A549 (cell line): ENCODE measurements at regions not wholly inside any gene's neighbourhood (a gene's known extent, or its start where the extent isn't known, plus 50 kb on each side); places are given as distances from the start of the nearest gene placed in this dataset.

Source experiments
- ATAC-seq, 2 experiments: fragments of 200-7000 bp in 1 of 2; fragments of >200 bp in 1 of 2; cut with Nextera tagmentation in 1 of 2; cut with Tn5 transposase in 1 of 2; 3 replicates each; pipeline versions ENCODE4 v1.8.0 to v1.9.1; 2018 to 2020; ENCODE audit warnings: mild to moderate bottlenecking in 1 of 2, moderate library complexity in 1 of 2
- CTCF ChIA-PET: fragments of 300-600 bp; sonication (Branson Sonifier 250); formaldehyde crosslinking; extraction: SDS; loops from one replicate; lab custom pipeline; 2021; ENCODE audit warnings: antibody characterized with exemption, inconsistent platforms; lab: Yijun Ruan, JAX
- POLR2A ChIA-PET: fragments of 350-600 bp; formaldehyde crosslinking; extraction: SDS; loops from one replicate; lab custom pipeline; 2021; ENCODE audit warnings: antibody characterized with exemption, inconsistent platforms; lab: Yijun Ruan, JAX
- DNase-seq, 2 experiments: peaks; one replicate each; pipeline versions ENCODE4 v3.0.0 to v3.0.0-alpha.2; 2011 to 2016; ENCODE audit warnings: low read depth in 1 of 2, low spot score in 1 of 2
- FAIRE-seq: peaks from 2 replicates; lab custom pipeline; 2011; peaks lifted over from hg19 to GRCh38; lab: Jason Lieb, UNC
- H3K27ac ChIP-seq, 2 experiments: fragments of >200 bp; sonication (Bioruptor Twin); formaldehyde crosslinking; 3 replicates each; pipeline ENCODE4 v1.5.1; 2016 to 2017
- H3K4me1 ChIP-seq: fragments of >200 bp; sonication (Bioruptor Twin); formaldehyde crosslinking; 3 replicates; pipeline ENCODE4 v1.6.1; 2016
- H3K4me2 ChIP-seq: fragments of >200 bp; sonication (Bioruptor Twin); formaldehyde crosslinking; 3 replicates; pipeline ENCODE4 v1.6.1; 2016
- H3K4me3 ChIP-seq: fragments of >200 bp; sonication (Bioruptor Twin); formaldehyde crosslinking; 3 replicates; pipeline ENCODE4 v1.5.1; 2016
- H3K9me3 ChIP-seq: fragments of >200 bp; sonication (Bioruptor Twin); formaldehyde crosslinking; 3 replicates; pipeline ENCODE4 v1.6.1; 2016
- ATOH8 ChIP-seq: fragments of 250-450 bp; sonication (Bioruptor Pico); IDR thresholded peaks from 2 replicates; pipeline ENCODE4 v1.5.0; 2020; ENCODE audit warnings: low read depth, mild to moderate bottlenecking, moderate library complexity
- CBX2 ChIP-seq: fragments of 200-600 bp; sonication (generic); IDR thresholded peaks from 2 replicates; pipeline ENCODE4 v1.6.1; 2016; ENCODE audit warnings: low read depth, mild to moderate bottlenecking, borderline replicate concordance
- CEBPB ChIP-seq, 2 experiments: fragments of >200 bp in 1 of 2; sonication (Bioruptor Twin) in 1 of 2; formaldehyde crosslinking in 1 of 2; IDR thresholded peaks; 2 replicates each; pipeline ENCODE4 v1.6.1; 2012 to 2016
- CHD2 ChIP-seq: fragments of 150-350 bp; IDR thresholded peaks from 2 replicates; pipeline ENCODE4 v1.6.1; 2014; ENCODE audit warnings: low read length; ENCODE audit not compliant: partially characterized antibody
- CTCF ChIP-seq: fragments of >200 bp; sonication (Bioruptor Twin); formaldehyde crosslinking; IDR thresholded peaks from 3 replicates; pipeline ENCODE4 v1.5.1; 2016
- EP300 ChIP-seq, 2 experiments: fragments of >200 bp; sonication (Bioruptor Twin); formaldehyde crosslinking; IDR thresholded peaks; 2 replicates in 1 of 2; 3 replicates in 1 of 2; pipeline ENCODE4 v1.6.1; 2016 to 2017
- FOSL2 ChIP-seq, 2 experiments: fragments of 450-650 bp in 1 of 2; fragments of >200 bp in 1 of 2; sonication (Bioruptor Twin) in 1 of 2; formaldehyde crosslinking; IDR thresholded peaks; 2 replicates each; pipeline versions ENCODE4 v1.5.0 to v1.6.1; 2016 to 2020; ENCODE audit warnings: mild to moderate bottlenecking in 1 of 2, moderate library complexity in 1 of 2
- HDAC2 ChIP-seq: fragments of 200-600 bp; sonication (generic); IDR thresholded peaks from 2 replicates; pipeline ENCODE4 v1.6.1; 2016
- HOXA7 ChIP-seq: fragments of 250-450 bp; sonication (Bioruptor Pico); IDR thresholded peaks from 2 replicates; pipeline ENCODE4 v1.5.0; 2020; ENCODE audit warnings: mild to moderate bottlenecking, moderate library complexity
- JUNB ChIP-seq: fragments of >200 bp; sonication (Bioruptor Twin); formaldehyde crosslinking; IDR thresholded peaks from 2 replicates; pipeline ENCODE4 v1.6.1; 2016
- KDM1A ChIP-seq: fragments of 200-600 bp; sonication (generic); IDR thresholded peaks from 2 replicates; pipeline ENCODE4 v1.6.1; 2016; ENCODE audit warnings: low read depth, mild to moderate bottlenecking
- MAX ChIP-seq: IDR thresholded peaks from 2 replicates; pipeline ENCODE4 v1.6.1; 2012
- MAZ ChIP-seq: fragments of 150-350 bp; IDR thresholded peaks from 2 replicates; pipeline ENCODE4 v1.6.1; 2014; ENCODE audit warnings: antibody characterized with exemption, low read depth, low read length, borderline replicate concordance
- NFE2L2 ChIP-seq: fragments of 150-350 bp; conservative IDR thresholded peaks from 2 replicates; pipeline ENCODE4 v1.6.1; 2014; ENCODE audit warnings: low read length
- NPAS2 ChIP-seq: fragments of 250-450 bp; sonication (Bioruptor Pico); IDR thresholded peaks from 2 replicates; pipeline ENCODE4 v1.8.0; 2022; ENCODE audit warnings: mild to moderate bottlenecking, moderate library complexity, borderline replicate concordance
- NR3C1 ChIP-seq: fragments of >200 bp; sonication (Bioruptor Twin); formaldehyde crosslinking; IDR thresholded peaks from 3 replicates; pipeline ENCODE4 v1.6.1; 2017
- PHF8 ChIP-seq: fragments of 200-600 bp; sonication (generic); IDR thresholded peaks from 2 replicates; pipeline ENCODE4 v1.6.1; 2016; ENCODE audit warnings: low read depth, mild to moderate bottlenecking, antibody characterized with exemption, moderate library complexity, borderline replicate concordance
- POLR2A ChIP-seq: IDR thresholded peaks from 2 replicates; pipeline ENCODE4 v1.6.1; 2012; ENCODE audit warnings: mild to moderate bottlenecking, low read length
- RCOR1 ChIP-seq: fragments of 150-350 bp; IDR thresholded peaks from 2 replicates; pipeline ENCODE4 v1.6.1; 2014; ENCODE audit warnings: antibody characterized with exemption, low read length, low read depth
- RNF2 ChIP-seq: fragments of 200-600 bp; sonication (generic); IDR thresholded peaks from 2 replicates; pipeline ENCODE4 v1.6.1; 2016; ENCODE audit warnings: low read depth, mild to moderate bottlenecking, antibody characterized with exemption, moderate library complexity, borderline replicate concordance
- SMC3 ChIP-seq: fragments of >200 bp; sonication (Bioruptor Twin); formaldehyde crosslinking; IDR thresholded peaks from 3 replicates; pipeline ENCODE4 v1.6.1; 2018; ENCODE audit warnings: inconsistent platforms
- TP53 ChIP-seq: fragments of 250-450 bp; sonication (Bioruptor Pico); IDR thresholded peaks from 2 replicates; pipeline ENCODE4 v1.5.0; 2021; ENCODE audit warnings: mild to moderate bottlenecking, moderate library complexity
- USF2 ChIP-seq: fragments of 450-650 bp; IDR thresholded peaks from 2 replicates; pipeline ENCODE4 v1.6.1; 2014; ENCODE audit warnings: antibody characterized with exemption
- ZFP36 ChIP-seq: fragments of 450-650 bp; IDR thresholded peaks from 2 replicates; pipeline ENCODE4 v1.6.1; 2014; ENCODE audit warnings: borderline replicate concordance; ENCODE audit not compliant: partially characterized antibody
- WGBS: methylation state at CpG from one replicate; pipeline ENCODE4 v1.1.6; 2017; ENCODE audit errors: missing lambda C conversion rate; 5-methylcytosine and 5-hydroxymethylcytosine counted together
- TF ChIP-seq, protein P1 (sequence below): fragments of 150-350 bp; IDR thresholded peaks from 2 replicates; pipeline ENCODE4 v1.6.1; 2014; ENCODE audit warnings: low read depth, mild to moderate bottlenecking, low read length
- TF ChIP-seq, protein P2 (sequence below): fragments of 250-450 bp; sonication (Bioruptor Pico); IDR thresholded peaks from 2 replicates; pipeline ENCODE4 v1.5.0; 2021; ENCODE audit warnings: mild to moderate bottlenecking, moderate library complexity, borderline replicate concordance

- ATAC-seq (no peak), FAIRE-seq (no peak), DNase-seq (no peak)
- Histone ChIP-seq H3K4me3 (no peak overlapping the region), H3K27ac (no peak overlapping the region), H3K9me3 (no peaks in the 10 kb centered on the region), H3K4me2 (no peak overlapping the region), H3K4me1 (no peaks in the 10 kb centered on the region)
- 12% methylated on average over 4 of the region's 4 CpGs for WGBS
- ChIA-PET POLR2A (no interaction called here), CTCF (interaction anchor here (1.5 kb wide), 1 partner anchor 673 kb away, joined by 3 read pairs; the partner anchor contains the start of gene MYO1D)
- no peak for TF ChIP-seq JUNB
- no peak for TF ChIP-seq TP53 (CRISPR knock-in tag)
- TF ChIP-seq, protein P1, sequence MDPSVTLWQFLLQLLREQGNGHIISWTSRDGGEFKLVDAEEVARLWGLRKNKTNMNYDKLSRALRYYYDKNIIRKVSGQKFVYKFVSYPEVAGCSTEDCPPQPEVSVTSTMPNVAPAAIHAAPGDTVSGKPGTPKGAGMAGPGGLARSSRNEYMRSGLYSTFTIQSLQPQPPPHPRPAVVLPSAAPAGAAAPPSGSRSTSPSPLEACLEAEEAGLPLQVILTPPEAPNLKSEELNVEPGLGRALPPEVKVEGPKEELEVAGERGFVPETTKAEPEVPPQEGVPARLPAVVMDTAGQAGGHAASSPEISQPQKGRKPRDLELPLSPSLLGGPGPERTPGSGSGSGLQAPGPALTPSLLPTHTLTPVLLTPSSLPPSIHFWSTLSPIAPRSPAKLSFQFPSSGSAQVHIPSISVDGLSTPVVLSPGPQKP, result no peak
These were observed 257.2 kb upstream of the ASIC2 start for GRCh38 chr17:33550261-33550660.

DNA sequence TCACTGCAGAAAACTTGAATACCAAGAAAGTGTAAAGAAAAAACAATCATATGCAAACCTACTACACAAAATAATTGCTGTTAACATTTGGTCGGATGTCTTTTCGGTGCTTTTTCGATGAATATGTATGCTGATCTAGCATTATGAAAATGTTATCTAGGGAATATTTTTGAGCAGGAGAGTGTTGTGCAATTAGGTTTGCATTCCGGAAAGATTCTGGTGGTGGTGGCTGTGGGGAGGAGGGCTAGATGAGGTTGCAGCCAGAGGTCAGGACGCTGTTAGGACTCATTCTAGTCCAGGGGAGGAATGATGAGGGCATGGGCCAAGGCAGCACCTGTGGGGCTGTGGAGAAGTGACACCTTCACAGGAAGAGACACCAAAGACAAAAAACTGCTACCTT is 258.0 kb upstream of the ASIC2 start:
- ATAC-seq (no peak), FAIRE-seq (no peak)
- no peak overlapping the region for H3K27ac ChIP-seq
- 15% methylated on average over 5 of the region's 5 CpGs for WGBS
- no peaks in the 10 kb centered on the region for H3K9me3 ChIP-seq
- no peaks in the 10 kb centered on the region for H3K4me1 ChIP-seq
- H3K4me2 ChIP-seq, result no peak overlapping the region
- TF ChIP-seq CEBPB (IDR thresholded peaks at IDR 0.05) (peak; percentile 51 to 70; a peak in 3 of 4 replicates), FOSL2 (IDR thresholded peaks at IDR 0.05) (no peak), FOSL2 (CRISPR knock-in tag; IDR thresholded peaks at IDR 0.05) (no peak)
- TF ChIP-seq, all 56 proteins: peak for 1
- H3K4me3 ChIP-seq, result no peak overlapping the region
- DNase-seq, result no peak
- POLR2A ChIA-PET, result no interaction called here
- CTCF ChIA-PET, result no interaction called here

DNA sequence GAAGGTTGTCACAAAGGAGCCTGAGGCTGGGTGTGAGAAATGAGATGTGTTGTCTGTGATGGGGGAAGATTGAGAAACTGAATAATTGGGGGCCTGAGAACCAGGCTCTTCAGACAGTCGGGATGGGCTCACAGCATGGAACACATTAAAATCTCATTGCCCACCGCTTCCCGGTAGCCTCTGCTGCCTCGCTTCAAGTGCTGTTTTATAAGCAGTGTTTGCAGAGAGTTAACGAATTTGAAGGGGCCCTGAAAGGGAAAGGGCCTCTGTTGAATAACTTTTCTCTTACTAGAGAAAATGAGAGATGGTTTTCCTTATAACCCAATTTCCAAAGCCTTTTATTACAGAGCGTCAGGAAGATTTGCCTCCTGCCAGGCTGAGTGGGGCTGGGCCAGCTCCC is 258.8 kb upstream of the ASIC2 start:
- TF ChIP-seq HDAC2, result no peak
- TF ChIP-seq CTCF, result no peak
- TF ChIP-seq HOXA7 (CRISPR knock-in tag), result no peak
- TF ChIP-seq, all 56 proteins: peak for 0
- no peaks in the 10 kb centered on the region for H3K4me1 ChIP-seq
- ChIA-PET CTCF (no interaction called here), POLR2A (no interaction called here)
- H3K27ac ChIP-seq, result no peak overlapping the region
- DNase-seq, result no peak
- H3K4me2 ChIP-seq, result no peak overlapping the region
- ATAC-seq, result no peak
- no peaks in the 10 kb centered on the region for H3K9me3 ChIP-seq
- WGBS, result 4% methylated on average over 6 of the region's 6 CpGs
- FAIRE-seq, result no peak
- H3K4me3 ChIP-seq, result no peak overlapping the region

DNA sequence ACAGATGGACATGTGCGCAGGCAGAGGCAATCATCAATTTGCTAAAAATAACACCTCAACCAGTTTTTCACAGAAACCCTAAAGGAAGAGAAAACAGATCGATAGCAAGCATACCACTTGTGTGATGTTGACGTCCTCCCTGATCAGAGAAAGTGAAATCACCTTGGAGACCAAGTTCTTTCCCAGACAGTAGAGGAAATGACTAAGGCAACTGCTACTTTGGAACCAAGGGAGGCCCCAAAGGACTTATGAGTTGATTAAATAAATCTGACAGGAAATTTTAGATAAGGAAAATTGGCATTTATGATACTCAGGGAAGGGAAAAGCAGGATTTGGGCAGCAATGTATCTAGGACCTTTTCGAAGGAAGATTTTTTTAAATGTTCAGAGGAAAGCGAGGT is 267.1 kb upstream of the ASIC2 start:
- TF ChIP-seq EP300 (IDR thresholded peaks at IDR 0.05), result no peak
- no peak for TF ChIP-seq CHD2
- TF ChIP-seq NR3C1, result no peak
- TF ChIP-seq CBX2, result no peak
- TF ChIP-seq RCOR1, result no peak
- TF ChIP-seq, protein P2, sequence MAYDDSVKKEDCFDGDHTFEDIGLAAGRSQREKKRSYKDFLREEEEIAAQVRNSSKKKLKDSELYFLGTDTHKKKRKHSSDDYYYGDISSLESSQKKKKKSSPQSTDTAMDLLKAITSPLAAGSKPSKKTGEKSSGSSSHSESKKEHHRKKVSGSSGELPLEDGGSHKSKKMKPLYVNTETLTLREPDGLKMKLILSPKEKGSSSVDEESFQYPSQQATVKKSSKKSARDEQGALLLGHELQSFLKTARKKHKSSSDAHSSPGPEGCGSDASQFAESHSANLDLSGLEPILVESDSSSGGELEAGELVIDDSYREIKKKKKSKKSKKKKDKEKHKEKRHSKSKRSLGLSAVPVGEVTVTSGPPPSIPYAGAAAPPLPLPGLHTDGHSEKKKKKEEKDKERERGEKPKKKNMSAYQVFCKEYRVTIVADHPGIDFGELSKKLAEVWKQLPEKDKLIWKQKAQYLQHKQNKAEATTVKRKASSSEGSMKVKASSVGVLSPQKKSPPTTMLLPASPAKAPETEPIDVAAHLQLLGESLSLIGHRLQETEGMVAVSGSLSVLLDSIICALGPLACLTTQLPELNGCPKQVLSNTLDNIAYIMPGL (CRISPR knock-in tag), result no peak
- TF ChIP-seq USF2, result no peak
- no peak for TF ChIP-seq NFE2L2
- no peak for TF ChIP-seq MAZ
- no peak for TF ChIP-seq KDM1A
- TF ChIP-seq POLR2A, result no peak
- no peak for TF ChIP-seq ZFP36
- no peak for TF ChIP-seq PHF8
- no peak for TF ChIP-seq MAX
- no peak for TF ChIP-seq NPAS2
- TF ChIP-seq ATOH8 (CRISPR knock-in tag), result no peak
- TF ChIP-seq RNF2, result no peak
- no peak for TF ChIP-seq SMC3
- CTCF ChIA-PET, result interaction anchor here (1.2 kb wide), 1 partner anchor 40 kb away, joined by 3 read pairs; no protein-coding TSS in a partner anchor
- DNase-seq, result no peak
- Histone ChIP-seq H3K4me2 (no peak overlapping the region), H3K4me1 (no peaks in the 10 kb centered on the region), H3K27ac (no peak overlapping the region), H3K9me3 (peaks cover 9% of the 10 kb centered on the region; the same call in 1 of the 3 replicates), H3K4me3 (no peak overlapping the region)
- 3% methylated on average over 5 of the region's 5 CpGs for WGBS
- FAIRE-seq, result no peak
- no peak for ATAC-seq
- POLR2A ChIA-PET, result no interaction called here
